GM10266 (cell line): ENCODE measurements at regions not wholly inside any gene's neighbourhood (a gene's known extent, or its start where the extent isn't known, plus 50 kb on each side); places are given as distances from the start of the nearest gene placed in this dataset.
A peak's percentile ranks its signal among the peaks of the same experiment; 100 is the strongest.

Source experiments
- DNase-seq: peaks from one replicate; pipeline ENCODE4 v3.0.0; 2012; ENCODE audit errors: extremely low spot score
- TF ChIP-seq, protein P1 (sequence below): IDR thresholded peaks from 2 replicates; pipeline ENCODE4 v1.5.1; 2012; ENCODE audit warnings: mild to moderate bottlenecking, low read depth; ENCODE audit not compliant: control insufficient read depth, insufficient read depth; ENCODE audit errors: missing control alignments

DNA sequence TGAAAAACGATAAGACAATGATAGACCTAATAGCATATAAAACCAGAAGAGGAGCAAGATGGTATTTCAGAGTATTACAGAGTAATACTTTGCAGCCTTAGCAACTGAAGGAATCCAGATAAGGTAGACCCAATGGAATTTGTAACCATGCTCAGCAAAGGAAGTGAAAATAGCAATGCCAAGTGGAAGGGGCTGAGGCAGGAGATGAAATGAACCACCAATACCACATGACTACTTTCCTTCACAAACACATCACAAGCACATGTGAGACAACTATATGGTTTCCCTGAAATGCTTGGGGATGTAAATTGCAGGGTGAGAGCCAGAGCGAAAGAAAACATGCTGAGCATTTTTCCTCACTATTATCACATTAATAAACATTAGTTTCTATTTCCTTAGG, 79.8 kb upstream of the MELK start:
- TF ChIP-seq, protein P1, sequence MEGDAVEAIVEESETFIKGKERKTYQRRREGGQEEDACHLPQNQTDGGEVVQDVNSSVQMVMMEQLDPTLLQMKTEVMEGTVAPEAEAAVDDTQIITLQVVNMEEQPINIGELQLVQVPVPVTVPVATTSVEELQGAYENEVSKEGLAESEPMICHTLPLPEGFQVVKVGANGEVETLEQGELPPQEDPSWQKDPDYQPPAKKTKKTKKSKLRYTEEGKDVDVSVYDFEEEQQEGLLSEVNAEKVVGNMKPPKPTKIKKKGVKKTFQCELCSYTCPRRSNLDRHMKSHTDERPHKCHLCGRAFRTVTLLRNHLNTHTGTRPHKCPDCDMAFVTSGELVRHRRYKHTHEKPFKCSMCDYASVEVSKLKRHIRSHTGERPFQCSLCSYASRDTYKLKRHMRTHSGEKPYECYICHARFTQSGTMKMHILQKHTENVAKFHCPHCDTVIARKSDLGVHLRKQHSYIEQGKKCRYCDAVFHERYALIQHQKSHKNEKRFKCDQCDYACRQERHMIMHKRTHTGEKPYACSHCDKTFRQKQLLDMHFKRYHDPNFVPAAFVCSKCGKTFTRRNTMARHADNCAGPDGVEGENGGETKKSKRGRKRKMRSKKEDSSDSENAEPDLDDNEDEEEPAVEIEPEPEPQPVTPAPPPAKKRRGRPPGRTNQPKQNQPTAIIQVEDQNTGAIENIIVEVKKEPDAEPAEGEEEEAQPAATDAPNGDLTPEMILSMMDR, result no peak
- DNase-seq, result no peak

DNA sequence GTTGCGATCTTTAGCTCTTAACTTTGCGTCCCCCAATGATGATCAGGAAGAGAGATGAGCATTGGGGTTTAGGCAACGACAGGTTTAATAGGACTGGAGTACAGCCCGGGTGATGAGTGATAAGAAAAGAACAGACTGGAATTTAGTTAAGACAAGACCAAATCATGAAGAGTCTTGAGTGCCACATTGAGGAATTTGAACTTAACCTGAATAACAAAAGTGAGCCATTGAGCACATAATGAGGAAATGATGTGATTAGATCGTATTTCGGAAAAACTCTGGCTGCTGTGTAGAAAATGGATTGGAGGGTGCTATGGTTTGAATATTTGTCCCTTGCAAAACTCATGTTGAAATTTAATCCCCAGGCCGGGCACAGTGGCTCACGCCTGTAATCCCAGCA, 83.2 kb upstream of the MELK start:
- TF ChIP-seq, protein P1, result no peak
- no peak for DNase-seq

- TF ChIP-seq, protein P1, result no peak
- DNase-seq, result no peak
Measured at GRCh38 chr9:36488389-36488756, 84.3 kb upstream of the MELK start.

- peak; percentile 98 for DNase-seq
- TF ChIP-seq, protein P1, result no peak
Measured at GRCh38 chr9:36487482-36488388, 85.0 kb upstream of the MELK start.

- peak; percentile 49 for DNase-seq
- TF ChIP-seq, protein P1, result no peak
Measured at GRCh38 chr9:36486933-36487481, 85.7 kb upstream of the MELK start.

DNA sequence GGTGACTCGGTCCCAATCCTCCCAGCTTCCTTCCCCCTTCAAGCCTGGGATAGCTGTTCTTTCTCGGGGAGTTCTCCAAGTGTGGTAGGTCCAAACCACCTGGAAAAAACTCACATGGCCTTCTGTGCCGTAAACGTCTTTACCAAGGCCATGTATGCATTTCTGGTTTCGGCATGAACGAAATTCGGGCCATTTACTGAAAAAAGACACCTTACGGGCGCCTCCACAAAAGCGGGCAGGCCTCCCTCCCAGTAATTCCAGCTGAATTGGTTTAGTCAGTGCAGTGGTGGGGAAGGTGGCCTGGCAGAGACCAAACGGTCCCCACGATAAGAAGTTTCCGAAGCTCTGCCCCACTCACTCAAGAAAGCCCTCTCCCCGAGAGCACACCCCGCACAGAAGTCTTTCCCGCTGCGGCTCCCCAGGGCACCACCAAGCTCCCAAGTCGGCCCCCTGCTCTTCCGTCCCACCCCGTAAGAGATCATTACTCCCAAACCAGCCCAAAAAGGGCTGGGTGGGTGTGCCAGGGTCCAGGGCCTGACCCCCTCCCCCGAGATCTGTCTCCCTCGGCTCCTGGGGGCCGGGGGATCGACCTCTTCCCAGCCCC, 86.3 kb upstream of the MELK start:
- DNase-seq, result peak; percentile 12
- TF ChIP-seq, protein P1, result no peak

DNA sequence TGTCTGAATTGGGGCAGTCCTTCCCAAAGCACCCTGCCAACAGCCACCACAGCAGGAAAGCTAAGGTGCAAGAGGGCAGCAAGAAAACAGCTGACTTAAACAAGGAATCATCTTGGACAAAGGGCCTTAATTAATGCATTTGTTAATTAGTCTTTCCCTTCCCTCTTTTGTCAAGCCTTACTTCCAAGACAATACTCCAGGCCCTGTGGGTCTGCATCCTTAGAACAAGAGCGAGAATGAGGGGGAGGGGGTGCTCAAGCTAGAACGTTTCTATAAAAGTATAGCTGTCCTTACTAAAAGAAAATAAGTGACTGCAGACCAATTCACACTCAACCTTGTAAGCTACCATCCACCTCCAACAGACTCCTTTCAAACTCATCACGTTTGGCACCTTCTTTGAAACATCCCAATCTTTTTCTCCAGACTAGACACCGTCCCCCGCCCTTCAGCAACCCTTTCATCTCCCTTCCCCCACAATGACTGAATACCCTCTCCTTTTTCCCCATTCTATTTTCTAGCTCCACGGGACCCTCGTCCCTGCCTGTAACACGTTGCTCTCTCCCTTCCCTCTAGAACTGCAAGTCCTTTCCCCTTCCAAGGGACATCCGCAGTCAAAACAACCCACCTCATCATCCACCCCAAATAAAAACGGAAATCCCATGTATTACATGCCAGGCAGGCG, 85.7 kb upstream of the RNF38 start:
- no peak for DNase-seq
- TF ChIP-seq, protein P1, result no peak
